Ureter (tissue), 1 donor: ENCODE measurements at regions not wholly inside any gene's neighbourhood (a gene's known extent, or its start where the extent isn't known, plus 50 kb on each side); places are given as distances from the start of the nearest gene placed in this dataset.

Experiments
- DNase-seq: peaks from one replicate; pipeline ENCODE4 v3.0.0-alpha.2; 2020; ENCODE audit warnings: low spot score
- donor health status: DM: yes; HTN: yes; CAD: no.

DNA sequence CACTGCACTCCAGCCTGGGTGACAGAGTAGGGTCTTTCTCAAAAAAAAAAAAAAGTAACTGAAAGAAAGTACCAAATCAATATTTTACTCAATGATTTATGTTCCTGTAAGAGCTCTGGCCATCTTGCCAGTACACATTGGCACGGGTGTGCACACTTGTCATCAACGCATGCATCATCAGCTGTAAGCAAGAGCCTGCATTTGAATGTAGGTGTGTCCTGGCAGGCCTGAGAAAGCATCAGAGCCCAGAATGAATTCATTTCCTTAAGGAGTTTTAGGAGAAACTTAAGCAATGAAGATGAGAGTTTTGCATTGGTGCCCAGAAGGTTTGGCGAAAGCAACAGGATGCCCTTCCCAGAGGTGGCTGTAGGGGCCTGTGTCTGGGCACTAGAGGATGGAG lies 88.5 kb upstream of the FZD10 start:
- no peak for DNase-seq

DNA sequence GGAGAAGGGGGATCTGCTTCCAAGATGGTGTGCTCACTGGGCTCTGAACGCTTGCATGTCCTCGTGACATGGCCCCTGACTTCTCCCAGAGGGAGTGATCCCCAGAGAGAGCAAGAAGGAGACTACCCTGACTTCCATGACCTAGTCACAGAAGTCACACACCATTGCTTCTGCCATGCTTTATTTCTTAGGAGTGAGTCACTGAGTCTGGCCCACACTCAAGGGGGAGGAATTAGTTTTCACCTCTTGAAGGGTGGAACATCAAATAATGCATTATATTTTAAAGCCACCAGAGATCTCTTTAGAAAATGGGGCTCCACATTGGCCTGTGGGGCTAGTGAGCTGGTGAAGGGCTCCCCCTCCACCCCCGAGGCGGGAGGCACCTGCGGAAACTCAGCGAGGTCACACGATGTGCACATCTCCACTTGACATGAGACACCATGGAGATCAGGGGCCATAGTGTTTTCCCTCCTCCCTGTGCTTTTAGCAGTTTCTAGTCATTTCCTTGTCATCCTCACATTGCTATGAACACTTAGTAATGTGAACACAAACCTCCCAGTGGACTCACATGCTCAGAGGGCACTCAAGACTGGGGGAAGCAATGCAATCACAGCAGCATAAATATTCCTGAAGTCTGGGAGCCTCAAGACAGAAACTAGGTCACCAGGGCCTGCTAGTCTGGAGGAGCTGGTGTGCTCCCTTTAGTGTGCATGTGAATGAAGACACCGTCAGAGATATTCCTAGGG lies 87.4 kb upstream of the FZD10 start:
- DNase-seq = no peak

DNA sequence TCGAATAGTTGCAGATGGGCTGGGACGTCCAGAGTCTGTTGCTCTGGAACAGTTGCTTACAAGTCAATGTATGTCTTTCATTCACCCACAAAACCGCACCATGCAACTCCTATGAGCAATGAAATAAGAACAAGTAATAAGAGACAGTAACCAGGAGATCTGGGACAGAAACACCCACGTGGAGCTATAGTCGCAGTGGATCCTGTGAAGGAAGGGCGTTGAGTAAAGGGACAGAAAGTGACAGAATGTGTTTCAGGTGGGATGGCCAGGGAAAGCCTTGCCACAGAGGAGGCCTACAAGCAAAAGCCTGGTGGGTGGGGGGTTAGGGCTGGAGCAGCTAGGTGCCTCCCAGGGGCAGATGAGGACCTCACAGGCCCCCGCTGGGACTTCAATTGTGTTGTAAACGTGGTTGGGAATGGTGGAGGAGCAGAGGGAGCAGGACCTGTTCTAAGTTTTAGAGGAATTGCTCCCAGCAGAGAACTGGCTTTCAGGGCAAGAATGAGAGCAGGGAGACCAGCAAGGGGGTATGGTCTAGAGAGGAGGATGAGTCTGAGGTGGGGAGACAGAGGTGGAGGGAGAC lies 86.7 kb upstream of the FZD10 start:
- DNase-seq = no peak

DNA sequence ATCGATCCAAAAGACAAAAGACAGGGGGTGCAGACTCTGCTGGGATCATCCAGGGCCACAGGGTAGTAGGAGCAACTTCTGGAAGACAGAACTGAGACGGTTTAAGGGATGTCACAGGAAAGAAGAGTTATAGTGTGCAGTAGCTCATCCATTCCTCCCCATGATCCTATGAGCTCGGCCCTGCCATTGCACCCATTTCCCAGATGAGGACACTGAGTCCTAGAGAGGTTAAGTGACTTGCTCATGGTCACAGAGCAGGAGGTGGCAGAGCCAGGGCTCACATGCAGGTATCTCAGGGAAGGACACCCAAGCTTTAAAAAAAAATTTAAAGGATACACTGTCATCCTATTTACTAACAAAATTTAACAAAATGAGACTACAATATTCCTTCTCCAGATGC lies 86.1 kb upstream of the FZD10 start:
- no peak for DNase-seq

DNA sequence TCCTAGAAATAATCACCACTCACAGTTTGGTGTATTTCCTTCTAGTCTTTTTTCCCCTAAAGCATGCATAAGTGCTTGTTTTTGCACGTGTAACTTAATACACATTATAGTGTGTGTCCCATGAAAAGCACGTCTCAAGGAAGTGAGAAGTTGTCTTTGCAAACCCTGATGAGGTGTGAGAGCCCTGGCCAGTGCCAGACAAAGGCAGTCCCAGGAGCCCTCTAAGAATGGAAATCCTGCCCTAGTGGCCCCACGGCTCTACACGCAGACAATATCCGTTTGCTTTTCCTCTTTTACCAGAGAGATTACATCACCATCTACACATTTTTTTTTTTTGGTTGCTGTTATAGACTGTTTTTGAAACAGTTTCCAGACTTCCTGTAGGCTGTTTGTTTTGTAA lies 85.5 kb upstream of the FZD10 start:
- DNase-seq = no peak

DNA sequence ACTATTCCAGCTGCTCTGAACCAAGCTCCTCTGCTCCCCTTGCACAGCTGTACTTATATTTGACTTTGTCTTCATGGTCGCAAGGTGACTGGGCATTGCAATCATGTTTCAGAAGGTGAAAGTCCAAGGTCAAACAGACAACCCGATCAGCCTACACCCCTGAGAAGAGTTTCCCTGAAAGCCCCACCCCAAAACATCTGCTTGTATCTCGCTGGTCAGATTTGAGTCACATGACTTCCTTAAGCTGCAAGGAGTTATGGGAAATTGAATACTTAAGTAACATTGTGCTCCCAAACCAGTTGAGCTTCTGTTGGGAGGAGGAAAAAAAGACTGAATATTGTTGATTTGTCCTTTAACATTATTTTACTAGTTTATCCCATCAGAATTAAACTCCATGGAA lies 83.4 kb upstream of the FZD10 start:
- no peak for DNase-seq

DNA sequence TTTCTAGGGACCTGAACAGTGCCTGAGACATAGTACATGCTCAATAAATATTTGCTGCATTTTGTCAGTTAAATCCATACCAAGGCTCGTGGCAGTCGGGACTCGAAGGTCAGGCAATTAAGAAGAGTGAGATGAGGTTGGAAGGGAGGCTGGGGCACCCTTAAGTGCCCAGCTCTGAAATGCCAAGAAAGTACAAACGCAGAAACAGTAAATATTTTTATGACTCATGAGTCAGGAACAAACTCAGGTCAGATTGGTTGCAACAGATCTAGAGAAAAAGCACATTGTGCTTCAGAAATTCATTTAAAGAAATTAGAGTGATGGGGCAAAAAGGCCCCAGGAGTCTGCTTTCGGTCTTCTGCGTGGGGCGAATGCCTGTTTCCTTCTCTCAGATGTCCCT lies 83.0 kb upstream of the FZD10 start:
- no peak for DNase-seq

DNA sequence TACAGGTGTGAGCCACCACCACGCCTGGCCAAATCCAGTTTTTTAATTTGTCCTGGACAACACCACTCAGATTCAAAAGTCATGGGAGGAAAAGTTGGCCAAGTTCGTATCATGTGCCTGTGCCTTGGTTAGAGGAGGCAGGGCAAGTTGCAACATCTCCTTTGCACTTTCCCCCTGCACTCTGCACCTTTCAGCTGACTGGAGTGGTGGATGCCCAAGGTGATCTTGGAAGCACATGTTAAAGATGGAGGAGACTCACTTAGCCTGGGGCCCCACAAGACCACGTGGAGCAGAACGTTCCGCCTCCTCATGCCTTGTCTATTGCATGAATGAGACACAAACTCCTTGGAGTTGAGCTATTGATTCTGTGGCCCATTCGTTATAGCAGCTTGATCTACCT lies 82.1 kb upstream of the FZD10 start:
- DNase-seq = no peak

DNA sequence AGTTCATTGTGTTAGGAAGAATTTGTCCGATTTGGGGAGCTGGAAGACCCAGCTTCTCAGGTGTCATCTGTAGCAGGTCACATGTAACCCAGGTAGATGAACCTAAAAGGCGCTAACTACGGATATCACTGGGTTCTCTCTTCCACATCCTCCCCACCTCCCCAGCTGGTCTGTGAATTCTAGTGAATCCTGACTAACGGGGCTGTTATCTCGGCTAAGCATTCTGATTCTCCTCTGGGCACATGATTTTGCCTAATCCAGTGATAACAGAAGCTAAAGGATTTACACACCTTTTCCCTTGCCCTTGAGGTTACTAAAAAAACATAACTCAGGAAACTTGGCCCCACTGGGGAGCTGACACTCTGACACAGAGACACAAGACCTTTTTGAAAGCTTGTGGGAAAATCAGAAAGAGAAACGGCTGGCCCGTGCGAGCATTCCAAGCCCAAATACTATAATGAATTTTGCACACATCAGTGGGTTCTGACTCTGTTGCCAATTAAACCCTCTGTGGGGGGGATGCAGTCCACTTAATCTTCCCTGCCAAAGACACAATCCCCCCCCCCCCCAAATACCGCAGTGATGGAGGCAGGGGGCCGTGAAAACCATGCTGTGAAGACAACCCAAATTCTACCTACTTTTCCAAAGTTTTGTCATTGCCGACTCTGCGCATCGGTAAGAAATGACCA lies 81.0 kb upstream of the FZD10 start:
- DNase-seq = no peak

DNA sequence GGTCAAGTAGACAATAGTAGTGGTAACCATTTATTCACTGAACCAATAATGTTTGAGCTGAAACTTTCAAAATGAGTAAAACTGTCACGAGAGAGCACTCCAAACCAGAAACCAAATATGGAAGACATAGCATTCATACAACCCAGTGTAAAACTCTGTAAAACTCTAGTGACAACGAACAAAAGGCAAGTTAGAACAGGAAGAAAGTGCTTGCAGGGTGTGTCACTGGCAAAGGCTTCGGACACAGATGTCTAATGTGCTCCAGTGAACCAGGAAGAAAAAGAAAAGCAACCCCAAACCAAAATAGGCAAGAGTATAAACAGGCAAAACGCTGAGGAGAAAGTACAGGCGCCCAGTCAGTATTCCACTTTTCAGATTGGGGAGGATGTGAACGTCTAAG lies 79.3 kb upstream of the FZD10 start:
- DNase-seq = no peak

DNA sequence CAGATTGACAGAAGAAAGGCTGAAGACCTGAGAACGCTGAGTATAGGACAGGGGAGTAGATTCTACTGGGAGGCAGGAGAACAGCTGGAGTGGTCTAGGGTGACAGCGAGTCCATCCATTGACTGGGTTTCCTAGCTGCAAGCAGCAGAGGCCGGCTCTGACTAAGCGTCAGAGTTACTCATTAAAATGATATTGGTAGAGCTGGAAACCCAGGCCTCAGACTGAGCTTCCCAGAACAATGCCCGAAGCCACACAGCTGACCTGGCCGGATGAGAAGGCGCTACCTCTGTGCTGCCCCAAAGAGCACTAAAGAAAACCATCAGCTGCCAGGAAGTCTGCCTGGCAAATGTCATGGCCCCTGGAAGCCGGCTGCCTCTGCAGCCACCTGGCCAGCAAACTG lies 78.5 kb upstream of the FZD10 start:
- no peak for DNase-seq

DNA sequence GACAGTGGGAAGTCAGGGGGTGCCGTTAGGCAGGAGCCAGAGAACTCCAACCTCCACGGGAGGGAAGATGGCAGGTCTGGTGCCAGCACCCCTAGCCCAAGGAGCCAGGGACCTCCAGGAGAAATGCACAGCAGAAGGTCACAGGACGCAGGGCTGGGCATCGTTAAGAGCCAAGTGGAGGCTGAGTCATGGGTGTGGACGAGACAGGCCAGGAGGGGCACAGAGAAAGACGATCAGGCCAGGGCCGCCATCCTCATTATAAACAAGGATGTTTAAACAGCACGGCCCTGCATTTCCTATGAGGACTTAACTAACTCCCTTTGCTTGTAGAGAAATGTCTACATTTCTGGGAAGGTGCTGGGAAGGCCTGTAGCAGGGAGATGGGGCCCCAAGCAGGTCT lies 77.9 kb upstream of the FZD10 start:
- no peak for DNase-seq

DNA sequence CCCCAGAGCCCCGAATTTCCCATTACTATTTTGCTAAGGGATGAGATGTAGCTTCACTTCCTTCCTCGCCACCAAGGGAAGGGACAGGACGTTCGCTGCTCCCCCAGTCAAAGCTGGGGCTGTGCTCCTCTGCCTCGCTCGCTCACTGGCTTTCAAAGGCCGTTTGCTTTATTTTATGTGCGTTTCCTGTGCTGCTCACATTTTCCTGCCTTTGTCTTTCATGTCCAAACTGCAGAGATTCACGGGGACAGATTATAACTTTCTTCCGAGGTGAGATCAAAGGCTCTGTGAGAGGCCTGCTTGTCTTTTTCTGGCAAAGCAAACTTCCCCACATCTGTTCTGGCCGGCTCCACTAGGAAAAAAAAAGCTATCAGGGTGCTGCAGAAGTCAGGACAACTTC lies 76.0 kb upstream of the FZD10 start:
- no peak for DNase-seq

DNA sequence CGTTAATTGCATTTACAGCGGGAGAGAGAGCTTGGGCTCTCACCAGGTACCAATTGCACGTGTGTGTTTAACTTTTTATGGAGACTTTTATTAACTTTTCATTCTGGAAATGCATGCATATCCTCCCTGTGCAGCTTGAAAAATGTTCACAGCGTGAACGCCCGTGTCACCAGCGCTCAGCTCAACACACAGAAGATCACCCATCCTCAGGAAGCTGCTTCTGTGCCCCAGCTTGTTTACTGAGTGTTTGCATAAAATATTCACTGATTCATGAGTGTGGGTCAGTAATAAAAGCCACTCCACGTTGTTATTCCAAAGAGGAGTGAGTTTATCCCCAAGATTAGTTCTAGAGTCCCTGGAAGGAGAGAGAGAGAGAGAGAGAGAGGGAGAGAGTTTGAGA lies 75.5 kb upstream of the FZD10 start:
- no peak for DNase-seq

DNA sequence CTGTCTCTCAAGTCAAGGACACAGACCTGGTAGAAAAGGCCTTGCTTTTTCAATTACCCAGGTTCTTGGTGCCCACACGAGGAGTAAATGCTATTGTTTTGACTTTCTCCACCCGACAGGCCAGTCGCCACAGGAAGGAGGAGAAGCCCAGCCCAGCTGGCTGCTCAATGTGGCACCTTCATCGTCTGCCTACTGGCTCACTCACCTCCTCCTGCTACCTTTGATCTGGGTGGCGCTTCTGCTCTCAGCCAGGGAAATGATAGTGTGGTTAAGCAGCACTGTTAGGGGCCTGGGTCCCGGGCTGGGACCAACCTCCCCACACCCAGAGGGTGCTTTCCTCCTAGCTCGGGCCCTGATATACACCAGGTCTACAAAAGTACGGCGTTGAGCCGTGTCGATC lies 75.0 kb upstream of the FZD10 start:
- no peak for DNase-seq

DNA sequence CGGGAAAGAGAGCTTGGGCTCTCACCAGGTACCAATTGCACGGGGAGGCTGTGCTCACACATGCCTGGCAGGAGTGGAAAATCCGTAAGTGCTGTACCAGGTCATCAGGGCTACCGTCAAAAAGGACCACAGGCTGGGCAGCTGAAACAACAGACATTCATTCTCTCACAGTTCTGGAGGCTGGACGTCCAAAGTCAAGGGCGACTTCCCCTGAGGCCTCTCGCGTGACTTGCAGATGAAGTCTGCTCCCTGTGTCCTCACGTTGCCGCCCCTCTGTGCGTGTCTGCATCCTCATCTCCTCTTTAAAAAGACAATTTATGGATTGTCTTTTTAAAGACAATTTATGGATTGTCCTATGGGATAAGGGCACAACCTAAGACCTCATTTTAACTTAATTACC lies 73.8 kb upstream of the FZD10 start:
- no peak for DNase-seq

DNA sequence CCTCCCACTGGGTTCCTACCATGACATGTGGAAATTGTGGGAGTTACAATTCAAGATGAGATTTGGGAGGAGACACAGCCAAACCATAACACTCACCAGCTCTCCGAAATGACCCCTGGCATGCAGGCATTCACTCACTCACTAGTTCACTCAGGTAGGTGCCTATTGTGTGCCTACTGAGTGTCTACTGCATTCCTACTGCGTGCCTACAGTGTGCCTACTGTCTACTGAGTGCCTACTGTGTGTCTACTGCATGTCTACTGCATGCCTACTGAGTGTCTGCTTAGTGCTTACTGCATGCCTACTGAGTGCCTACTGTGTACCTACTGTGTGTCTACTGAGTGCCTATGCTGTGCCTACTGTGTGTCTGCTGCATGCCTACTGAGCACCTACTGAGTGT lies 71.7 kb upstream of the FZD10 start:
- no peak for DNase-seq

DNA sequence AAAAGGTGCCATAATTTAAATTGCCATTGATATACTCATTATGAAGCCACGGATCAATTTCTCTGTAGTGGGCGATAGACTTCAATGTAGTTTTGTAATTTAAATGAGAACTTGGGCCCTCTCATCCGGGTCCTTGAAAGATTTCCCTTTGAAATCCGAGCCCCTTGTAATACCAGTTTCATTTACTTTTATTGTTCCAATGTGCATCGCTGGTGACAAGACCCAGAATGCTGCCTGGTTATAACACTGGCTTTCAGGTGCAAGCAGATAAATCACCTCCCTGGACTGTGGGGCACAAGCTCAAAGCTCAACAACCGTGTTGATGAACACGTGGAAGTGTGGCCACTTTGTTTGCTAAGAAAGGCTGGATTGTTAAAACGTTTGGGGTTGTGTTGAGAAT lies 68.9 kb upstream of the FZD10 start:
- DNase-seq = no peak

DNA sequence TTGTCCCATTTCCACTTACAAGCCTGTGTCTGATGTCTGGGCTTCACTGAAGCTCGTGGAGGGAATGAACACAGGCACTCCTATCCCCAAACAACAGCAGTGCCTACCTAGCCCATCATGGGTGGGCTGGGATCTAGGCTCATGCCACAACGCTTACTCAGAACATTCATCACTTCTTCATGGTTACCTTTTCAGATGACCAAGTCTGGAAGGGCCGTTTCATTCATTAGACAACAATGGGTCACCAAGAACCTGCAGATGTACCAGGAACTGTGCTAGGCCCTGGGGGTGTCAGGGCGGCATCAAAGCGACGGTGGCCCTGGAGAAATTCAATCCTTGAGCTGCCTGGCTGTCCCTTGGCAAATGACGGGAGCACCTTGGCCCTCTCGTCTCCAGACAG lies 64.9 kb upstream of the FZD10 start:
- no peak for DNase-seq

DNA sequence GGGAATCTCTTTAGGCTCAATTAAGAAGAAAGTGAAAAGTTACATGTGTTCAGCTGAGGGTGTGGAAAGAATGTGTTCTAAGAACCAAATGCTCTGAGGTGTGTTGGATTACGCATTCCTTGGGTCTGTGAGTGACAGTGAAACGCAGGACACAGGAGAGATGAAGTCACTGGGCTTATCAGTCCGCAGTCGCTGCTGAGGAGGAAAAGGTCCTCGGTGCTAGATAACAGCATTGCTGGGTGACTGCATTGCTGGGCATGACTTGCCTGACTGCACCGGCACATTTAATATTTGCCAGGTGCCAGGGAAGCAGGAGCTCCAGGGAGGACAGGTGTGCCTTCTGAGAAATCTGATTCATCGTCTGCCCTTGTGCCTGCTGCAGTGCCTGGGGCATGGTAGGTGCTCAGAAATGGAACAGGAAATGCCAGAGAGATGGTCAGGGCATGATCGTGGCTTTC lies 64.4 kb upstream of the FZD10 start:
- DNase-seq = peak; percentile 67

DNA sequence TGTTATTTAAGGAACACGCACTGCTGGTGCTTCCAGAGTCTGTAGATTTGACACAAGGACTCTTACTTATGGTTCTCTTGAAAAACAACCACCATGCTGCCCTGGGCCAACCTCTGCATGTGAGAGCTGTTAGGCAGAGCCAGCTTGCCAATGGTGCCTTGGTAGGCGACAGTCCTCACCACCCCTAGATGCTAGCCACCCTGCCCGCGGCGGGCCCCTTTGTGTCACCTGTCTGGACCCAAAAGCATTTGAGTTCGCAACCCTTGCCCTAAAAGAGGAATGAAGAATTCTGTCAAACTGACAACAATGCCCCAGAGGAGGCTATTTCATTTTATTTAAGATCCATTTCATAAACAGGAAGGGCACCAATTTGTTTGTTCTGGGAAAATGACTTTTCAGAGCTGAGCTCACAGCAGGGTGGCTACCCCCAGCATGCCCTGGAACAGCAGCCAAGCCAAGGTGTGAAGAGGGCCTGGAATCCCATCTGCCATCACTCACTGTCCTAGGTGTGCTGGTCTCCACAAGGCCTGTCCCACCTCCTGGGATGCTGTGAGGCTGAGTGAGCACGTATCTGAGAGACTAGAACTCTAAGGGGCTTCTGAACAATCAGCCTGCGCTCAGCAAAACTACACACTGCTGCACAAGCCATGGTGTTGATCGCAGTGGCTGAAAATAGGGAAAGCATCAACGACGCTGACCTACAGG lies 63.8 kb upstream of the FZD10 start:
- no peak for DNase-seq

DNA sequence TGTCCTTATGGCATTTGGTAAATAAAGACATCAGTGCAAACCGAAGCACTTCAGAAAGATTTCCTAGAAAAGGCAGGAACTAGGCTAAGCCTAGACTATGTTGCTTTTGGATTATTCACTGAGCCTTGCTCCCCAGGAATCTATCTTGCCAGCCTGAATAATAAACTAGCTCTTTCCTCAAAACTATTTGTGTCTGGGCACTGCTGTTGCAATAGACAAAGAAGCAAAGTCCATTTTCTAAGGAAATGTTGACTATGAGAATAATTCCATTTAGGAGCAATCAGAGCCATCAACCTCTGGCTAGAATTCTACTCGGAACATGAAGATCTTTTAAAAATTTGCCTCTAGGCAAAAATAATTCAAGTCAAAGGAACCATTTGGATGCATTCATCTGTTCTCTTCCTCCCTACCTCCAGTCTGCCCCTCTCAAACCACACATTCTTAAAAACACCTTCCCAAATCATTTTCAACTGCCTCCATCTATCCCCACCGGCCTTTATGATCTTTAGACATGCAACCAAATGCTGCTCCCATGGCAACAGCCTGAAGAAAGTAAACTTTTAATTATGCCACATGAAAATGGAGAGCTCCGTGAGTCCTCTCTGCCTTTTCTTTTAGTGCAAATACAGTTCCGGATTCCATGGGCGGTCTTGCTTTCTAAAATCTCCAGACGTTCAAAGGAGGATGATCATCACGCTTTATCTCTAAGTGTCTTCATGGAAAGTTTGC lies 61.5 kb upstream of the FZD10 start:
- DNase-seq = no peak
